GM12865 (cell line): ENCODE measurements at regions not wholly inside any gene's neighbourhood (a gene's known extent, or its start where the extent isn't known, plus 50 kb on each side); places are given as distances from the start of the nearest gene placed in this dataset.

Experiments
- DNase-seq: peaks from one replicate; pipeline ENCODE4 v3.0.0; 2010; ENCODE audit warnings: low read depth
- H3K4me3 ChIP-seq: 2 replicates; pipeline ENCODE4 v1.5.1; 2011; ENCODE audit warnings: mild to moderate bottlenecking, low read depth, low read length, control low read depth
- TF ChIP-seq, protein P1 (sequence below): IDR thresholded peaks from 2 replicates; pipeline ENCODE4 v1.5.1; 2011; ENCODE audit warnings: low read length, control low read depth, low read depth, inconsistent platforms; ENCODE audit not compliant: insufficient read depth; ENCODE audit errors: missing control alignments

DNA sequence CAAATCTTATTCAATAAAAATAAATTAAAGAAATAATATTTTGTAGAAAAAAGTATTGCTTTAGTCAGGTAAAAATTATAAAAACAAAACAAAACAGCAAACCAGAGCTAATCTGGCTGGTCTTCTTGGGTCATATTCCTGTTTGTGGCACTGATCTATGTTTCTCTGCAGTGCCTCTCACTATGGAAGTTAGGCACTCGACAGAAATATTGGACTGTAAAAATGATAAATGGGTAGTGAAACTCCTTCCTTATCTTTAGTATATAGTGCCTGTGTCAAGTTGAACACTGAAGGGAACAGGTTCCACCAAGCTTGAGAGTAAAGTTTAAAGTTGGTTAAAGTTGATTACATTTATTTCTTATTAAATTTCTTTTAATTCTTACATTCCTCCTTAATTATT lies 1195.6 kb upstream of the GBE1 start:
- TF ChIP-seq, protein P1, sequence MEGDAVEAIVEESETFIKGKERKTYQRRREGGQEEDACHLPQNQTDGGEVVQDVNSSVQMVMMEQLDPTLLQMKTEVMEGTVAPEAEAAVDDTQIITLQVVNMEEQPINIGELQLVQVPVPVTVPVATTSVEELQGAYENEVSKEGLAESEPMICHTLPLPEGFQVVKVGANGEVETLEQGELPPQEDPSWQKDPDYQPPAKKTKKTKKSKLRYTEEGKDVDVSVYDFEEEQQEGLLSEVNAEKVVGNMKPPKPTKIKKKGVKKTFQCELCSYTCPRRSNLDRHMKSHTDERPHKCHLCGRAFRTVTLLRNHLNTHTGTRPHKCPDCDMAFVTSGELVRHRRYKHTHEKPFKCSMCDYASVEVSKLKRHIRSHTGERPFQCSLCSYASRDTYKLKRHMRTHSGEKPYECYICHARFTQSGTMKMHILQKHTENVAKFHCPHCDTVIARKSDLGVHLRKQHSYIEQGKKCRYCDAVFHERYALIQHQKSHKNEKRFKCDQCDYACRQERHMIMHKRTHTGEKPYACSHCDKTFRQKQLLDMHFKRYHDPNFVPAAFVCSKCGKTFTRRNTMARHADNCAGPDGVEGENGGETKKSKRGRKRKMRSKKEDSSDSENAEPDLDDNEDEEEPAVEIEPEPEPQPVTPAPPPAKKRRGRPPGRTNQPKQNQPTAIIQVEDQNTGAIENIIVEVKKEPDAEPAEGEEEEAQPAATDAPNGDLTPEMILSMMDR = no peak
- no peak for DNase-seq
- H3K4me3 ChIP-seq = no peak overlapping the region

DNA sequence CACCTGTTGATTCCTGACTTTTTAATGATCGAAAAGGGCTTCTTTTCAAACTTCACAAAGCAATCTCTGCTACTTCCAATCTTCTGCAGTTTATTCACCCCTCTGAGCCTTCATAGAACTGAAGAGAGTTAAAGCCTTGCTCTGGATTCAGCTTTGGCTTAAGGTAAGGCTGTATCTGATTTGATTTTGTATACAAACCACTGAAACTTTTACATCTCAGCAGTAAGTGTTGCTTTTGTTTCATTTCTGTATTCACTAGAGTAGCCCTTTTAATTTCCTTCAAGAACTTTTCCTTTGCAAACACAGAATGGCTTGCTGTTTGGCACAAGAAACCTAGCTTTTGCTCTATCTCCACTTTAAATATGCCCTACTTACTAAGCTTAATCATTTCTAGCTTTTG lies 1193.0 kb upstream of the GBE1 start:
- DNase-seq = no peak
- no peak overlapping the region for H3K4me3 ChIP-seq
- TF ChIP-seq, protein P1 = no peak

DNA sequence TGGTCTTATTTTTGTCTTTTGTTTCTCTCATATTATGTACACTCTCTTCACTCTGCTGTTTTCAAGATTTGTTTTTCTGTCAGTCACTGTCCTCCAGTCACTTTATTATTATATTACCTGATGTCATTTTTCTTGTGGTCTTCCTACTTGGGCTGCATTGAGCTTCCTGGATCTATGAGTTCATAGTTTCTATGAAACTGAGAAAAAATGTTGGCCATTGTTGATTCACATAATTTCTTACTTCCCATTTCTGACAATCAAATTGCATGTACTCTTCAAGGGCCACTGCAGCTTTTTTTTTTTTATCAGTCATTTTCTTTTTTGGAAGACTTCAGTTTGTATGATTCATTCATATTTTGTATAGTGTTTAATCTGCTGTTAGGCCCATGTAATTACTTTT lies 1180.6 kb upstream of the GBE1 start:
- TF ChIP-seq, protein P1 = no peak
- DNase-seq = no peak
- no peak overlapping the region for H3K4me3 ChIP-seq

DNA sequence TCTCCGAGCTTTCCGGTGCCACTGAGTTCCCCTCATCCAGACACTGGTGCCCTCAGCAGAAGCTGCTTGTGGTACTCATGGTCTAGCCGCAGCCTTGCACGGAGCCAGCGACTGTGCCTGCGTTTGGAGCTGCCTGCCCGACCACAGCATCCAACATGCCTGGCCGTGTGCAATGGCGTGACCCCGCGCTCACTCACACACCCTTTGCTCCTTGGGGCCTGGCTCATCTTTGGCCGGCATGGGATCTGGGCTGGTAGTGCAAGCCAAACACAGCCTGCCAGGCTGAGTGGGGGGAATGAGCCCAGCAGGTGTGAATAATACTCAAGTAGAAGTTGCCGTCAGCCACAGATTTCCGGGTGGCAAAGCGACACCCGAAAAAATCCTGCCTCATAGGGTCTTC lies 1178.7 kb upstream of the GBE1 start:
- DNase-seq = no peak
- no peak overlapping the region for H3K4me3 ChIP-seq
- TF ChIP-seq, protein P1 = no peak

DNA sequence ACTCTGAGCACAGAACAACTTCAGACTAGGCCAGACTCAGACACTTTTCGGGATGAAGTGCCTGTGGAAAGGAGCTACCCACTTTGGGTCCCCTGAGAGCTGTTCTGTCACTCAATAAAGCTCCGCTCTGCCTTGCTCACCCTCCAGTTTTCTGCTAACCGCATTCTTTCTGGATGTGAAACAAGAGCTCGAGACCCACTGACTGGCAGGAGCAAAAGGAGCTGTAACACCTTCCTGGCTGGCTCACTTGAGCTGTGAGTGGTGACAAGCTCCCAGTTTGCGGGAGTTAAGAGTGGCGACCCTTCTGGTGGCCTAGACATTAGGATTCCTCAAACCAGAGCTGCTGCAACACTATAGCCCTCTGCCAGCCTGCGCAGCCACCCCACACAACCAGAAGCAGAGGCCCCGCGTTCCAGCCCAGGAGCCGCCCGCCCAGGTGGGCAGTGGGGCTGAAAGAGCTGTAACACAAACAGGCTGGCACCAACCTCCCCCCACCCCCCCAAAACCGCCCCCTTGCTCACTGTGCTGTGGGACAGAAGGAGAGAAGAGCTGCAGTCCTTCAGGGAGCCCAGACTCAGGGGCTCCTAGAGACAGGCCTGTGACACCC lies 1178.1 kb upstream of the GBE1 start:
- TF ChIP-seq, protein P1 = no peak
- H3K4me3 ChIP-seq = no peak overlapping the region
- no peak for DNase-seq

DNA sequence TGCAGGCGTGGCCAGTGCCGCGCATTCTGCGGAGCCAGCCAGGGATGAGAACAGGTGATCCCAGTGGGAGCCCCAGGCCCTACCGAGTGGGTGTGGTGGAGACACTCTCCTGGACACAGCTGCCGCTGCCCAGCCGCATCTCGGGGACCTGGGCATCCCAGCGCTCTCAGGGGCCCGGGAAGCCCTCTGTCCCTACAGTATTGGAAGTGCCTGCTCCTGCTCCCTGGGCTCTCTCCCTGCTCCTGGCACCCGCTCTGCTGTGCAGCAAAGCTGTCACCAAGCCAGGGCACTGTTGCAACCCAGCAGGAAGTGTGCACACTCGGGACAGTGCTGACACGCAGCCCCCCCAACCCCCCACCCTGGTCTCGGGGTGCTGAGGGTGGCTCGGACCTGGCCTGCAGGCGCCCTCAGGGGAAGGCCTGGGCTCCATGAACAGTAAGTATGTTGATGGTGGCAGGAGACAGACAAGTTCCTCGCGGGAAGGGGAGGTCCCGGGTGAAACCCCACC lies 1177.4 kb upstream of the GBE1 start:
- TF ChIP-seq, protein P1 = no peak
- no peak overlapping the region for H3K4me3 ChIP-seq
- no peak for DNase-seq
